ENCODE measurements at regions not wholly inside any gene's neighbourhood (a gene's known extent, or its start where the extent isn't known, plus 50 kb on each side); places are given as distances from the start of the nearest gene placed in this dataset.

- no peak overlapping the region for H3K4me3 ChIP-seq (ENCODE audit: low read depth, low read length)
- no peak for DNase-seq (ENCODE audit: low read depth)
- TF ChIP-seq CTCF (IDR thresholded peaks at IDR 0.05; ENCODE audit: low read depth, low read length, missing control alignments), result no peak
Observed at GRCh38 chr1:29789910-29790247, 553.6 kb downstream of the PTPRU start.

GRCh38 chr1:29789221-29789909 is 553.0 kb downstream of the PTPRU start:
- no peak for DNase-seq (ENCODE audit: low read depth)
- TF ChIP-seq CTCF (IDR thresholded peaks at IDR 0.05; ENCODE audit: low read depth, low read length, missing control alignments), result no peak
- H3K4me3 ChIP-seq (ENCODE audit: low read depth, low read length), result no peak overlapping the region

- DNase-seq (ENCODE audit: low read depth), result no peak
- H3K4me3 ChIP-seq (ENCODE audit: low read depth, low read length), result no peak overlapping the region
- no peak for TF ChIP-seq CTCF (IDR thresholded peaks at IDR 0.05; ENCODE audit: low read depth, low read length, missing control alignments)
Observed at GRCh38 chr1:29786791-29787732, 550.7 kb downstream of the PTPRU start.

GRCh38 chr1:29786195-29786594 is 549.9 kb downstream of the PTPRU start:
- no peak for TF ChIP-seq CTCF (IDR thresholded peaks at IDR 0.05; ENCODE audit: low read depth, low read length, missing control alignments)
- DNase-seq (ENCODE audit: low read depth), result no peak
- H3K4me3 ChIP-seq (ENCODE audit: low read depth, low read length), result no peak overlapping the region

- no peak for TF ChIP-seq CTCF (IDR thresholded peaks at IDR 0.05; ENCODE audit: low read depth, low read length, missing control alignments)
- DNase-seq (ENCODE audit: low read depth), result no peak
- H3K4me3 ChIP-seq (ENCODE audit: low read depth, low read length), result no peak overlapping the region
Observed at GRCh38 chr1:29785554-29785953, 549.2 kb downstream of the PTPRU start.

- no peak for DNase-seq (ENCODE audit: low read depth)
- TF ChIP-seq CTCF (IDR thresholded peaks at IDR 0.05; ENCODE audit: low read depth, low read length, missing control alignments), result no peak
Observed at GRCh38 chr1:29785137-29785527, 548.8 kb downstream of the PTPRU start.

More at GRCh38 chr1:29785137-29785527, 548.8 kb downstream of the PTPRU start:
- no peak overlapping the region for H3K4me3 ChIP-seq (ENCODE audit: low read depth, low read length)
